Hematopoietic multipotent progenitor cell treated with erythropoietin and hydrocortisone succinate and interleukin-3 and kit ligand, for 15 days (in vitro differentiated cells): ENCODE measurements at regions not wholly inside any gene's neighbourhood (a gene's known extent, or its start where the extent isn't known, plus 50 kb on each side); places are given as distances from the start of the nearest gene placed in this dataset.

ENCODE experiments used
- DNase-seq: peaks from one replicate; pipeline ENCODE4 v3.0.0-alpha.2; 2015; ENCODE audit warnings: low spot score

DNA sequence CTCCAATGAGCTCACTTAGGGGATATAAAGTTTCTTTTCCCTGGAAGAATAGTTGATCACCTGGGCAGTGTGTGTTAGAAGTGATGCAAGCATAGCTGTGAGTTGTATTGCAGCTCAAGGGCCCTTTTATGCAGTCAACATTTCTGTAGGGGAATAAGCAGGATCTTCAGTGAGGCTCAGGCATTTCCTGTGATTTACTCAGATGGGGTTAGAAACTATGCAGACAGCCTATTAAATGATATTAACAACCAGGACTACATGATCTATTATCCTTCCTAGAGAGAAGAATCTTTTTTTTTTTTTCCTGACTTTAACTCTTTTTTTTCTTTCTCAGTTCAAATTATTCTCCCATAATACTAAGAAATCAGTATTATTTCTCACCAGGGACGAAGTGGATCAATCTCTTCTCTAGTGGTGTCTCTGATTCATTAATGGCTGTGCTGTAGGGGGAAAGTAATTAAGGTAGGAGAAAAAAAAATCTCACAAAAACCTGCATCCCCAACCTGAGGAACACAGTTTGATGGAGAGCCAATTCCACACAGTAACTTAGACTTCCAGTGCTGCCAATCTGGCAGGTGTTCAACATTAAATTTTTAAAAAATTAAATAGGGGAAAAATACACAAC is 126.4 kb upstream of the SLC10A2 start:
- DNase-seq, result no peak

DNA sequence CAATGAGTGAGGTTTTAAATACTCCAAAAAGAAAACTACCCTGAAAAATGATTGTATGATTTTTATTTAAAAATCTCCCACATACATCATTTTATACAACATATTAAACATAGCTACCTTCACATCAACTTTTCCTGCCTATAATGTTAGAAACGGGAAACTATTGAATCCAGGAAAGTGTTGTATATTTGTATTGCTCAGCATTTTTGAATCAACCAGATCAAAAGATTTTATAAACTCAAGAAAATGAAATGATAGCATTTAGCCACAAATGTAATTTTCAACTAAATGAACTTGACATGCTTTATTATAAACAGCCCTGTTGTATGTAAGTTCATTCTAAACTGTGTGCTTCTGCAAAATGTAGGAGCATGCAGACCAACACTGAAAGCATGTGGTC is 124.6 kb upstream of the SLC10A2 start:
- DNase-seq, result no peak

DNA sequence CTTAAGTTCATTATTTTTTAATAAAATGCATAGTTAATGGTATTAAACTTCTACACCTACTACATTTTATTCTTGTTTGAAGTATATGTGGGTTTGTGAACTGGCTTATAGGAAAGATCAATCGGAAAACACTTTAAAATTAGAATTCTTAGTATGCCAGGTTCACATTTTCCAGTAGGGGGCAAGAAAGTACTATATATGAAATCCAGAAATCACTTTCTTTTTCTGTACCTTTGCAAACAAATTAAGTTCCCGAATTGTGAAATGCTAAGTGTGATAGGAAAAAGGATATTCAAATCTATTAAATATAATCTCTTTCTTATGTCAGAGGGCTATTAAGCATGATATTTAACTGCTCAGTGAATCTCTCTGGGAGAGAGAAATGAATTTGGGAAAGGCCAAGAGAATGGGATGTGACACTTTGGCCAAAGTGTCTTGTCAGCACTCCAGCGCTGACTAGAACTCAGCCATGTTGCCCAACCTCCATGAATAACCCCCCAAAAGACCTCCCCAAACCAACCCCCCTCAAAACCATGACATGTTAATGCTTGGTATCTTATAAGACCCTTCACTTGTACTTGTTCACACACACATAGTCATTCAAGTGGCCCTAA is 122.6 kb upstream of the SLC10A2 start:
- DNase-seq, result no peak

DNA sequence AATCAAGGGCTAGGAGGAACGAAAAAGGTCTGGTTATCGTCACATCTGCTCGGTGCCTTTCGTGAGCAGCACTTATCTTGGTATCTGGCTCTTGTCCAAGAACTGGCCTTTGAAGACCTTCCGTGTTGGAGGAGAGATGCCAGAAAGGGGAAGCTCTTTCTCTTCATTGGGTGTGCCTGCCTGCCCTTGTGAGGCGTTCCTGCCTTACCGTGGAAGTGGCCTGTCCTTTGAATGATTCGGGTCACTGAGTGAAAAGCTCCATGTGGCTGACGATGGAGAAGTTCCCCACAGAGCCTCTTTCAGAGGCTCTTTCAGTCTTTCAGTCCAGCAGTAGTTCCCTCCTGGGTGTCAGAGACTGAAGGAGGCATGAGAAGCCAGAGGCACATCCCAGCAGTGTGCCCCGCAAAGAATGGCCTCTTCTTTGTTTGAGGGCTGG is 121.5 kb upstream of the SLC10A2 start:
- DNase-seq, result no peak

DNA sequence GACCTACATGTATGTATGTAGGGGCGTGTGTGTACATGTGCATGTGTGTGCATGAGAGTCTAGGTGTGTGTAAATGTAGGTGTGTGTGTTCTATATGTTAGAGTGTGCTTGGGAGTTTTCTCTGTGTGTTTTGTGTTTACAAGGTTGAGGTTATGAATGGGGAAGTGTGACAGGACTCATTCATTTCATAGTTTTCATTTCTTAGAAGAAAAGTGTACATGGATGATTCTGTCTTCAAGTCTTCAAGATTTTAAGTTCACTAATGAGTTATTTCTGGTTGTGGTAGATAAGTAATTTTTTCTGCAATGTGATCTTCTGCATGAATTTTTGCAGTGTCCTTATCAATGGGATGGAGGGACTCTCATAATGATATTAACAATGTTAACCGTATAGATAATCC is 118.2 kb upstream of the SLC10A2 start:
- no peak for DNase-seq

DNA sequence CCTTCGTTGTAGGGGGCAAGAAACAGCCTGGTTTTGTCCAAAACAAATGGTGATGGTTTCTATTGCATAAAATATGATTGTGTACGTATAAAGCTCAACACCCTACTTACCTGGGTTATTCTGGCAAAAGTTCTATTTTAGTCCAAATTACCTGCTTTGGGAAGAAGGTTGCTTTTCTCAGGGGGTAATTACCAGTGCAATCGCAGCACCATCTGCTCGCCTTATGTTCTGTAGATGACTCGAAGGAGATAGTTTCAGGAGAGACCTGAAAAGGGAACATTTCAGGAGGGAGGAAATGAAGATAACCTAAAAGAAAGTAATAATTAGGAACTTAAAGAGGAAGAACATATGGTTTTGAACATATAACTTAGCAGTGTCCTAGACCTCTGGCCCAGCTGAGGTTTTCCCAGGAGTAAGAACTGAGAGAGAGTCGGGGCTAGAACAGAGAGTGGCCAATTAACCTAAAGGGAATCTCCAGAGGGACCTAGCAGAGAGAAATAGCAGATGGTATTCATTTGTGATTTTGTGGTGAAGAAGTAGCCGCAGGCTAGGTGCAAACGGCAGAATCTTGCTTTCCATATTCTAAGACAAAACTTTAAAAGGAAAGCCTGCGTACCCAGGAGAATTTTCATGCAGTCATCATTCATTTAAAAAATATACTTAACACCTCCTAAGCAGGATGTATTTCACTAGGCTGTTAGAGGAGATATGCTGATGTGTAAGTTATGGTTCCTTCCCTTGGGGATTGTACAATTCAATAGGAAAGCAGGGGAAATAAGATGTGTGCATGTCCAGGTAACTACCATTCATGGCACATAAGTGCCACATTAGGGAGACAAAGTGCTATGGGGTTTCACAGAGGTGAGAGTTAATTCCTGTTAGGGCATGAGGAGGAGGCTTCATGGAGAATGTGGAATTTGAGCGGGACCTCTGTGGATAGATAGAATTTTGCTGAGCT is 113.0 kb upstream of the SLC10A2 start:
- no peak for DNase-seq

DNA sequence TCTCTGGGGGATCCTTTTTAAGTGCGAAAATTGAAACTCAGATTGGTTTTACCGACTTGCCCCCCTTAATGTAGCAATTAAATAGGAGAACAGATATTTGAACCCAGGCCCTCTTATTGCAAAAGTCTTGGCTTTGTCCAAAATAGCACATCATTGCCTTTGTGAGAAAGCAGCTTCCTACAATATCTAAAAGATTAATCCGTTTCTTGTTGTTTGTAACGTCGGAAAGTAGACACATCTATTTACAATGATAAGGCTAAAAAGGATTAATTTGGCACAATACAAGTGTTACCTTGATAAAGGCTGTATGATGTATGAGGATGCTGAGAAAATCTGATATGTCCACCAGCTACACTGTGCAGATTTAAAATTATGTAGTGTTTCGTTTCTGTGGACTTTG is 108.7 kb upstream of the SLC10A2 start:
- DNase-seq, result no peak

DNA sequence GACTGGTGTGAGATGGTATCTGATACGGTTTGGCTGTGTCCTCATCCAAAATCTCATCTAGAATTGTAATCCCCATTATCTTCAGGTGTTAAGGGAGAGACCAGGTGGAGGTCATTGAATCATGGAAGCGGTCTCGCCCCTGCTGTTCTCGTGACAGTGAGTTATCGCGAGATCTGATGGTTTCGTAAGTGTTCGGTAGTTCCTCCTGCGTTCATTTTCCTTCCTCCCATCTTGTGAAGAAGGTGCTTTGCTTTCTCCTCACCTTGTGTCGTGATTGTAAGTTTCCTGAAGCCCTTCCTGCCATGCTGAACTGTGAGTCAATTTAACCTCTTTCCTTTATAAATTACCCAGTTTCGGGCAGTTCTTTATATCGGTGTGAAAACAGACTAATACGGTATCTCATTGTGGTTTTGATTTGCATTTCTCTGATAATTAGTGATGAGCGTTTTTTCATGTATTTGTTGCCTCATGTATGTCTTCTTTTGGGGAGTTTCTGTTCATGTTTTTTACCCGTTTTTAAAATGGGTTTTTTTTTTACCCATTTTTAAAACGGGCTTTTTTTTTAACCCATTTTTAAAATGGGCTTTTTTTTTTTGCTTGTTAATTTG is 102.8 kb upstream of the SLC10A2 start:
- no peak for DNase-seq

DNA sequence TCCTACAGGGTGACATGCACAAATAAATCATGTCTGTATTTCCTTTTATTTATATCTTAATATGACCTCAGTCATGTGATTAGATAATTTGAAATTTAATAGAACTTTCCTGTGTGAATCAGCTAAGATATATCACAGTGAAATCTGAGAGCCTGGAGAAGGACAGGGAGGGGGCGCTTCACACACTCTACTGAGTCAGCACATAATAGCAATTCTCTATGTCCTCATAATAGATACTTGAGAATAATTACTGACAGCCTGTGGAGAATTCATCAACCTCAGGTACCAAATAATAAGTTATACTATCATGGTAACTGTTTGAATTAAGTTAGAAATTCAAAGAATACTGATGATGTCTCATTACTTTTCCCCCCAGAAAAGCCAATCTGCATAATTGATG is 98.0 kb upstream of the SLC10A2 start:
- no peak for DNase-seq

DNA sequence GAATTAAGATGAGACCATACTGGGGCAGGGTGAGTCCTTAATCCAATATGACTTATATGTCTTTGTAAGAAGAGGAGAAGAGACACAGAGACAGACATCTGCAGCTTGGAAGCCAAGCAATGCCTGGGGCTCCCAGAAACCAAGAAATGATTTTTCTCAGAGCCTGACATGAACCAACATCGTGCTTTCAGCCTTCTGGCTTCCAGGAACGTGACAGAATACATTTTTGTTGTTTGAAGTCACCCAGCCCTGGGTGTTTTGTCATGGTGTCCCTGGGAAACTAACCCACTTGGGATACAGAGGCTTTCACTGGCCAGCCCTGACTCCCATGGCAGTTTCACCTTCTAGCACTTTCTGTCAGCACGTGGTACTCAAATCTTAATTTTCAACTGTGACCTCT is 95.3 kb upstream of the SLC10A2 start:
- DNase-seq, result no peak

DNA sequence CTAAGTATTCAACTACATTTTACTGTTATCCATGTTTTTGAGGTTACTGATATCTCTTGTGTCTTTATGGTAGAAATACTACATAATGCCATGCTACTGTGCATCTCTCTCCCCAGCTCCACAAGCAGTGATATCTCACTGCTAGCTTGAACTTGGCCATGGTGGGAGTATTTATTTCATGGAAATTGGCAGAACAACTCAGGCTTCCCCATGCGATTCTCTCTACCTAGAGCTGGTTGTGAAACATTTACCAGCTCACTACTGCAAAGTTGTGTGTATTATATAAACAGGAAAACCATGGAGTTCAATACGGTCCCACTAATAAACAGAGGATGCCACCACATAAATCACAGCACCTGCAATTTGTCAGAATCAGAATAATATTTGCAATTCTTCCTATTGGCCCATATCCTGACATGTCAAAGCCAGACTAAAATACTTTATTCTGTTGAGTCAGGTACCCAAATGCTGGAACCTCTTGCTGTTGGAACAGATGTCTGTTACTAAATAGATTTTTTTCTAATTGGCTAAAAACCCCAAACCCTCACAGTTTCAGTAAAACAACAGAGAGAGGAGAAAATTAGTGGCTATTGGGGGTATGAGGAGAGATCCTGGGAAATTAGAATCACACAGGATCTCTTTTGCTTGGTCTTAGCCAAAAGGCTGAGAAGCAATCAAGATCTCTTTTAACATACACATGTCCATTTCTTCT is 91.4 kb upstream of the SLC10A2 start:
- no peak for DNase-seq

DNA sequence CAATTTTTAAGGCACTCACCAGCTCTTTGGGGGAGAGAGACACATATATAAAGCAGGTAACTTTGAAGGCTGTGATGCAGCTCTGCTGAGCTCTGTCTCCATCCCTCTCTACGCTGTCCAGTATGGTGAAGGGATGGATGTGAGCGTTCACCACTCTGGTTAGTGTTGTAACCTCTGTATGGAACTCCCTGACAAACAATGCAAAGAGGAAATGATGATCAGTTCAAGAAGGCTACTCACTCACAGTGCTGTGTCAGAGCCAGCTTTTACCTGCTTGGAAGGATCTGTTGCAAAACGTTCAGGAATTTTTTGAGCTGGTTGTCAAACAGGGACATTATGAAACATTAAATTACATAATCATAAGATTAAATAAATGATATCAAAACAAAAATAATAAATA is 90.8 kb upstream of the SLC10A2 start:
- DNase-seq, result no peak

DNA sequence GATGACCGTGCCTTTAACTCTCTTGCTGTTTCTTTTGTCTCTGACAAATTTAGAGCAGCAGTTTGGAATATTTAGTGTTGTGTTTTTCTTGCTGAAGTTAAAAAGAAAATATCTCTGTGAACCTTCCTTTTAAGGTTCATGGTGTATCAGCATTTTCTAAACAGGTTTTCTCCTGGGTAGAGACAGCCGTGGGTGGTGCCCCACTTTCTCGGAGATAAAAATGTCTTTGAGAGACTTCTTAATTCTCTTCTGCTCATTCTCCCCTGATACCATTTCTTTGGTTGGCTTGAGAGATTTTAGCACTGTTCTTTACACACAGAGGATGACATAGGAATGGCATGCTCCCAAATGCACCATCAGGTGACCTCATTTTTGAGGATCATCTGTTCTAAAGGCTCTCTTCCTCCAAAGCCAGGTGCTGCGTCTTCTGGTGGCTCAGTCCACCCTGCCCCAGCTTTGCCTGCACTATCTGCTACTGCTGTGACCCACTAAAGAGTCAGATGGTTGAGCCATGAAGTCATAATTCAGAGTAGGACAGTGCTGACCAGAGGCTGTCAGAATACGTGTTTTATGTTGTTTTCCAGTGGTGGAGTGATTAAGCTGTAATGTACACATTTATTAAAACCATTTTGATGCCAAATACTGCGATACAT is 90.3 kb upstream of the SLC10A2 start:
- DNase-seq, result no peak

DNA sequence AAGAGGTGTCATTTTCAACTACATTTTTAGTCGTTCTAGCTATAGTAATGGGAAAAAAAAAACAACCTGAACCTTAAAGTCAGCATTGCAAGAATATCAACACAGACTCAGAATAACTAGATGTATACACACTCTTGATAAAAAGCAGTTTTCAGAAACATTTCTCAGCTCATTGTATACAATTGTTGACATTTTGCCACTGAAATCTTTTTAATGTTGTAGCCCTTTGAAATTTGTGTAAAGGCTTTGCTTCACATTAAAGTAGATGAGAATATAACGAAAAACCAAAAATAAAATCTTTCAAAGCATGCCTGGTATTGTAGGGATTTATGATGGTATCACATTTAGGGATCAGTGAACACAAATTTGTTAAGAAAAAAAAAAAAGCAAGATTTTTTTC is 87.2 kb upstream of the SLC10A2 start:
- DNase-seq, result no peak

DNA sequence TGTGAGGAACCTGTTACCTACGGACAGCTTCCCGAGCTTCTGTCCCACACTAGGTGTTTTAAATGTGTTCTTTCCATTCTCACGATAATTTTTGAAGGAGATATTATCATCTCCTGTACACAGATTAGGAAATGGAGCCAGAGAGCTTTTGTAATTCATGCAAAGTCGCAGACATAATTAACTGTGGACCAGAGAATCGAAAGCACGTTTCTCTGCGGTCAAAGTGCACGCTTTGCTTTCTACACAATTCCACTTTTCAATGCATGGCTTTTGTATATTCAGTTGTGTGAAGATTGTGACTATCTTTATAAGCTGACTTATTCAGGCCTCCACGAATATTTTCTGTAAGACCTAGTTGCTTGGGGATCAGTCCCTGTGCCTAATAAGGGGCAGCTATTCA is 81.7 kb upstream of the SLC10A2 start:
- DNase-seq, result no peak

DNA sequence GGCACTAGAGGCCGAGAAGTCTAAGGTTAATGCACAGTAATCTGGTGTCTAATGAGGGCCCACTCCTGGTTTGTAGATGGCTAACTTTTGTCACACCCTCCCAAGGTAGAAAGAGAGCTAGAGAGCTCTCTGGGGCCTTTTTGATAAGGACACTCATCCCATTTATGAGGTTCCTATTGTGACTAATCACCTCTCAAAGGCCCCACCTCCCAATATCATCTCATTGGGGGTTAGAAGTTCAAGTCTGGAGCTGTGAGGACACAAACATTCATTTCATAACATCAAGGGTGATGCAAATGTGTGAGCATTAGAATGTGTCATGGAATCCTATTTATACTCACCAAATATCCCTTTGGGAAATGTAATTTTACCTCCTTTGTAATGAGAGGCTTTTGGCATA is 79.2 kb upstream of the SLC10A2 start:
- DNase-seq, result no peak

DNA sequence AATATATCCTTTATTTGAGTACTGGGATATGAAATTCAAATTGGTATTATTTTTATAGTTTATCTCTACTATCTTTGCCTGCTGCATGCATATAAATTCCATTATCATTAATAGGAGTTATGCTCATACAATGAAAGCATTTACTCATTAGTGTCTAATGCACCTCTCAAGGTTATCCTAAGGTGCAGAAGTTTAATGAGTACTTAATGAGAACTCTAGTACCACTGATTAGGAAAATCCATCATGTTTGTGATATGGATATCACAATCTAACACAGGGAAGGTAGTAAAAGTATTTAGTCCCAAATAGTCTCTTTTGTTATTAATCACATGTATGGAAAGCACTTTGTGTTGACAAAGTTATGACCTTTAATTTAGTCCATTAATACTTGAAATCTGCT is 77.2 kb upstream of the SLC10A2 start:
- no peak for DNase-seq

DNA sequence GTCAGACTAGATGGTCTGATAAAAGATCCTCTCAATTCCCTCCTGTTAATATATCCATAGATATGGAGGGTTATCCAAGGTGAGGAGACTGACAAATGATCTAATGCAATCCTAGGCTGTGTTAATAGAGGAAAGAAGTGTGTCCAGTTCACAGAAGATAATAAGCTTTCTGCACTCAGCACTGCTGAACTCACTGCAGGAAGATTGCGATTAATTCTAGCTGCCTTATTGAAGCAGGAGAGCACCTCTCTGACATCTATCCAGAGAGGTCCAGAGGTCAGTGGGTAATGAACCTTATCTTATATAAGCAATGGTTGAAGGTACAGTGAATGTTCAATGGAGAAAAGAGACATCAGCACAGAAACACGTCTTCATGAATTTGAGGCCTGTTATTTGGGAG is 75.9 kb upstream of the SLC10A2 start:
- DNase-seq, result no peak

DNA sequence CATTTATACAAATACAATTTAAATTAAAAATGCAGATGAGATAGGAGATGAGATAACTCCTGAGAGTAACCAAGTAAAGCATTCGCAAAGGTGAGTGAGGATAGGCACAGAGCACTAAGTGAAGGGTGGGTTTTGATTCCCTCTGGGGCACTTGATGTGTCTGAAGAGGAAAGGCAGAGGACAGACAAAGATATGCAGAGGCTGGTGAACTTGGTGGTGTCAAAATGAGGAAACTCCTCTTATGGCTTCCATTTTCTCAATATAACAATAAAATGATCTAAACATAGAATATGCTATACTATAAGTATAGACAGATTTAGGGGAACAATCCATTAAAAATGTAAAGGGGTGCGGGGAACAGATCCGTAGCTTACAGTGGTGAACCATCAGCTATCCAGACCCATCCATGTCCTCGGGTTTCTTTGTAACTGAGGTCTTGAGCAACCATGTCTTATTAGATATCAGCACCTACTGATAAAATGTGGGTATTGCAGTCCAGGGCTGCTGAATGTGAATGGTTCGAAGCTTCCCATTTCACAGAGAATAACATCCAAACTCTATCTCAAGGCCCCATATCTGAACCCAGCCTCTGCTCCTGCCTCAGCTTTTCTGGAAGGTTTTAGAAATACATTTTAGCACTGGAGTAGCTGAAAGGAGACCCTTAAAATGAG is 73.9 kb upstream of the SLC10A2 start:
- no peak for DNase-seq

DNA sequence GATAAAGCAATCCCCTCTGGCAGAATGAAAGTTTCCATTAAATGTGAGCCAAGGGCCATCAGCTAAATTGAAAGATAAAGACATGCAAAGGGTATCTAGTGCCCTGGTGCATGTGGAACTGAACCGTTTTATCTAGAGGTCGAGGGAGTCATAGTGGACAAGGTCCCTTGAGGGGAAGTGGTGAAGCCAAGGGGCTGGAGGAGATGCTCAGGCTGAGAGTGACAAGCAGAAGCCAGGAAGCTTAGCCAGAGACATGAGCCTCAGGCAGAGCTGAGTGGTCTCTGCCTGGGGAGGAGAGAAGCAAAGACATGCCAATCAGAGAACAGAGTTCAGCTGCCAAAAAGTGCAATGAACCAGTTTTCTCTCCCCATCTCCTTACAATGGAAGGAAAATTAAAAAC is 68.1 kb upstream of the SLC10A2 start:
- DNase-seq, result no peak

DNA sequence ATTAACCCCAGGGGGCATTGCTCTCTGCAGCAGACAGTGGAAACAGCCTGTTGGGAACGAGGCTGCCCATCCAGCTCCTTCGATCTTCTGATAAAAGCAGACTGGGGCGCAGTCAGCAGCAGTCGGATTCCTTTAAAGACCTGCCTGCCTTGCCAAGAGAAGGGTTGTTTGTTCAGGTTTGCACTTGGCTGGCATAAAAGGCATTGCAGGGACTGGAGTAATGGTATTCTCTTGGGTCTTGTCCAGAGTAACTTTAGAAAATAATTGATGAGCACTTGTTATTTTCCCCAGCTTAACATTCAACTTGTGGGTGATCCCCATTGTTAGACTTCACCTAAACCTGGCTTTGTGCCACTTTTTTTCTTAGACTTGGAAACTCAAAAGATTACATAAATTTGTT is 67.3 kb upstream of the SLC10A2 start:
- no peak for DNase-seq
